Bronchial epithelial cell (primary cell): ENCODE measurements at regions not wholly inside any gene's neighbourhood (a gene's known extent, or its start where the extent isn't known, plus 50 kb on each side); places are given as distances from the start of the nearest gene placed in this dataset.
A peak's percentile ranks its signal among the peaks of the same experiment; 100 is the strongest.

ENCODE experiments used
- DNase-seq: peaks from one replicate; pipeline ENCODE4 v3.0.0-alpha.2; 2010; ENCODE audit warnings: low read depth
- FAIRE-seq: peaks from 2 replicates; lab custom pipeline; 2011; peaks lifted over from hg19 to GRCh38; lab: Jason Lieb, UNC
- H3K27me3 ChIP-seq: 2 replicates; pipeline ENCODE4 v1.5.1; 2011; ENCODE audit warnings: low read length; ENCODE audit not compliant: control insufficient read depth, insufficient read depth
- H3K36me3 ChIP-seq: 2 replicates; pipeline ENCODE4 v1.5.1; 2011; ENCODE audit warnings: low read length; ENCODE audit not compliant: control insufficient read depth, insufficient read depth
- H3K4me3 ChIP-seq: 2 replicates; pipeline ENCODE4 v1.5.1; 2011; ENCODE audit warnings: mild to moderate bottlenecking, low read depth, low read length, control low read depth
- CTCF ChIP-seq: IDR thresholded peaks from 2 replicates; pipeline ENCODE4 v1.5.1; 2011; ENCODE audit warnings: mild to moderate bottlenecking, moderate library complexity, low read length, control low read depth, inconsistent platforms; ENCODE audit not compliant: insufficient read depth, severe bottlenecking

- no peak overlapping the region for H3K4me3 ChIP-seq
- no peak for TF ChIP-seq CTCF
- DNase-seq: no peak
- H3K36me3 ChIP-seq: no peaks in the 10 kb centered on the region
- no peaks in the 10 kb centered on the region for H3K27me3 ChIP-seq
- FAIRE-seq: no peak
Observed at GRCh38 chr4:125393825-125394224, 79.1 kb downstream of the FAT4 start.

- H3K36me3 ChIP-seq: no peaks in the 10 kb centered on the region
- FAIRE-seq: no peak
- no peak for TF ChIP-seq CTCF
- DNase-seq: peak; percentile 37
- no peak overlapping the region for H3K4me3 ChIP-seq
- no peaks in the 10 kb centered on the region for H3K27me3 ChIP-seq
Observed at GRCh38 chr4:125397226-125397625, 82.5 kb downstream of the FAT4 start.

- TF ChIP-seq CTCF: no peak
- no peak for FAIRE-seq
- Histone ChIP-seq H3K4me3 (no peak overlapping the region), H3K27me3 (no peaks in the 10 kb centered on the region), H3K36me3 (no peaks in the 10 kb centered on the region)
- DNase-seq: no peak
Observed at GRCh38 chr4:125398263-125399002, 83.7 kb downstream of the FAT4 start.

GRCh38 chr4:125400756-125401155 lies 86.0 kb downstream of the FAT4 start:
- no peak for FAIRE-seq
- H3K36me3 ChIP-seq: no peaks in the 10 kb centered on the region
- H3K27me3 ChIP-seq: no peaks in the 10 kb centered on the region
- no peak overlapping the region for H3K4me3 ChIP-seq
- no peak for TF ChIP-seq CTCF
- DNase-seq: no peak

- no peak overlapping the region for H3K4me3 ChIP-seq
- no peaks in the 10 kb centered on the region for H3K36me3 ChIP-seq
- FAIRE-seq: no peak
- no peak for TF ChIP-seq CTCF
- no peak for DNase-seq
- H3K27me3 ChIP-seq: no peaks in the 10 kb centered on the region
Observed at GRCh38 chr4:125401784-125402183, 87.0 kb downstream of the FAT4 start.

GRCh38 chr4:125420526-125420925 lies 105.8 kb downstream of the FAT4 start:
- H3K36me3 ChIP-seq: no peaks in the 10 kb centered on the region
- no peak for TF ChIP-seq CTCF
- DNase-seq: no peak
- H3K27me3 ChIP-seq: no peaks in the 10 kb centered on the region
- FAIRE-seq: no peak
- no peak overlapping the region for H3K4me3 ChIP-seq
